Stimulated activated memory B cell treated with anti-CD40 and anti-IgM and Interleukin-4, amounts not matched to agents 10 μg/mL and 1 μg/mL and 100 μg/mL, for 72 hours (primary cell): ENCODE measurements at regions not wholly inside any gene's neighbourhood (a gene's known extent, or its start where the extent isn't known, plus 50 kb on each side); places are given as distances from the start of the nearest gene placed in this dataset.
"Not testable (repeated sequence)": the region's sequence is repeated elsewhere in the genome, so short reads cannot be mapped to it uniquely, and the experiment has no call there.

Experiments used
- ATAC-seq: fragments of 150-1000 bp; cut with Tn5 transposase; 2 replicates; pipeline ENCODE4 v1.10.0; 2021
- H3K27ac Mint-ChIP-seq: one replicate; pipeline ENCODE4 v1.8.0; 2022; ENCODE audit warnings: mild to moderate bottlenecking, mixed read lengths
- H3K27me3 Mint-ChIP-seq: one replicate; pipeline ENCODE4 v1.8.0; 2022; ENCODE audit warnings: mixed read lengths
- H3K36me3 Mint-ChIP-seq: one replicate; pipeline ENCODE4 v1.8.0; 2022; ENCODE audit warnings: mixed read lengths
- H3K4me1 Mint-ChIP-seq: one replicate; pipeline ENCODE4 v1.8.0; 2022; ENCODE audit warnings: mixed read lengths
- H3K4me3 Mint-ChIP-seq: one replicate; pipeline ENCODE4 v1.8.0; 2022; ENCODE audit warnings: mild to moderate bottlenecking, moderate library complexity, mixed read lengths
- H3K9me3 Mint-ChIP-seq: one replicate; pipeline ENCODE4 v1.8.0; 2022; ENCODE audit warnings: mixed read lengths

GRCh38 chr6:163750431-163751031, 336.0 kb downstream of the QKI start:
- H3K27ac Mint-ChIP-seq = no peak overlapping the region
- H3K4me1 Mint-ChIP-seq = peaks cover 8% of the 10 kb centered on the region
- H3K36me3 Mint-ChIP-seq = no peaks in the 10 kb centered on the region
- H3K4me3 Mint-ChIP-seq = no peak overlapping the region
- H3K9me3 Mint-ChIP-seq = peaks cover 8% of the 10 kb centered on the region
- no peak for ATAC-seq
- peaks cover 40% of the 10 kb centered on the region for H3K27me3 Mint-ChIP-seq

- H3K4me3 Mint-ChIP-seq = no peak overlapping the region
- H3K36me3 Mint-ChIP-seq = no peaks in the 10 kb centered on the region
- H3K27ac Mint-ChIP-seq = no peak overlapping the region
- H3K4me1 Mint-ChIP-seq = no peaks in the 10 kb centered on the region
- no peak for ATAC-seq
- H3K9me3 Mint-ChIP-seq = peaks cover 5% of the 10 kb centered on the region
- peaks cover 35% of the 10 kb centered on the region for H3K27me3 Mint-ChIP-seq
Observed at GRCh38 chr6:163748886-163749285, 334.4 kb downstream of the QKI start.

GRCh38 chr6:163748036-163748435, 333.5 kb downstream of the QKI start:
- H3K4me1 Mint-ChIP-seq = no peaks in the 10 kb centered on the region
- H3K27ac Mint-ChIP-seq = no peak overlapping the region
- H3K4me3 Mint-ChIP-seq = no peak overlapping the region
- H3K36me3 Mint-ChIP-seq = no peaks in the 10 kb centered on the region
- peaks cover 35% of the 10 kb centered on the region for H3K27me3 Mint-ChIP-seq
- ATAC-seq = no peak
- H3K9me3 Mint-ChIP-seq = peaks cover 5% of the 10 kb centered on the region

- not testable (repeated sequence) for H3K27ac Mint-ChIP-seq, H3K9me3 Mint-ChIP-seq, H3K36me3 Mint-ChIP-seq
Observed at GRCh38 chr6:163747058-163747457, 332.5 kb downstream of the QKI start.

GRCh38 chr6:163745536-163746400, 331.2 kb downstream of the QKI start:
- Mint-ChIP-seq H3K4me1 (no peaks in the 10 kb centered on the region), H3K4me3 (no peak overlapping the region), H3K9me3 (peaks cover 5% of the 10 kb centered on the region), H3K27ac (no peak overlapping the region), H3K36me3 (no peaks in the 10 kb centered on the region), H3K27me3 (peaks cover 24% of the 10 kb centered on the region)
- ATAC-seq = no peak

More at GRCh38 chr6:163747058-163747457, 332.5 kb downstream of the QKI start:
- not testable (repeated sequence) for H3K4me1 Mint-ChIP-seq, H3K4me3 Mint-ChIP-seq, ATAC-seq
- H3K27me3 Mint-ChIP-seq = peaks cover 26% of the 10 kb centered on the region

GRCh38 chr6:163744256-163744925, 329.9 kb downstream of the QKI start:
- H3K9me3 Mint-ChIP-seq = peaks cover 5% of the 10 kb centered on the region
- no peak overlapping the region for H3K27ac Mint-ChIP-seq
- ATAC-seq = no peak
- no peaks in the 10 kb centered on the region for H3K4me1 Mint-ChIP-seq
- H3K4me3 Mint-ChIP-seq = no peak overlapping the region
- H3K36me3 Mint-ChIP-seq = no peaks in the 10 kb centered on the region
- peaks cover 23% of the 10 kb centered on the region for H3K27me3 Mint-ChIP-seq

GRCh38 chr6:163743796-163744195, 329.3 kb downstream of the QKI start:
- no peak for ATAC-seq
- Mint-ChIP-seq H3K27ac (no peak overlapping the region), H3K9me3 (peaks cover 5% of the 10 kb centered on the region), H3K36me3 (no peaks in the 10 kb centered on the region), H3K27me3 (peaks cover 17% of the 10 kb centered on the region), H3K4me3 (no peak overlapping the region), H3K4me1 (no peaks in the 10 kb centered on the region)

GRCh38 chr6:163741743-163742363, 327.3 kb downstream of the QKI start:
- Mint-ChIP-seq H3K27me3 (peaks cover 9% of the 10 kb centered on the region), H3K9me3 (peaks cover 2% of the 10 kb centered on the region), H3K36me3 (no peaks in the 10 kb centered on the region), H3K4me1 (peaks cover 6% of the 10 kb centered on the region), H3K4me3 (no peak overlapping the region), H3K27ac (no peak overlapping the region)
- no peak for ATAC-seq

GRCh38 chr6:163741342-163741741, 326.8 kb downstream of the QKI start:
- Mint-ChIP-seq H3K4me1 (peaks cover 6% of the 10 kb centered on the region), H3K4me3 (no peak overlapping the region), H3K27me3 (peaks cover 9% of the 10 kb centered on the region), H3K9me3 (no peaks in the 10 kb centered on the region), H3K36me3 (no peaks in the 10 kb centered on the region), H3K27ac (no peak overlapping the region)
- no peak for ATAC-seq

GRCh38 chr6:163739966-163740365, 325.4 kb downstream of the QKI start:
- Mint-ChIP-seq H3K27me3 (no peaks in the 10 kb centered on the region), H3K27ac (no peak overlapping the region), H3K4me3 (no peak overlapping the region), H3K9me3 (no peaks in the 10 kb centered on the region), H3K4me1 (peaks cover 10% of the 10 kb centered on the region), H3K36me3 (no peaks in the 10 kb centered on the region)
- no peak for ATAC-seq

- no peaks in the 10 kb centered on the region for H3K9me3 Mint-ChIP-seq
- no peaks in the 10 kb centered on the region for H3K27me3 Mint-ChIP-seq
- H3K36me3 Mint-ChIP-seq = no peaks in the 10 kb centered on the region
- no peak for ATAC-seq
- H3K4me3 Mint-ChIP-seq = no peak overlapping the region
- no peak overlapping the region for H3K27ac Mint-ChIP-seq
- H3K4me1 Mint-ChIP-seq = peaks cover 13% of the 10 kb centered on the region
Observed at GRCh38 chr6:163739408-163739725, 324.8 kb downstream of the QKI start.

- H3K4me1 Mint-ChIP-seq = peaks cover 13% of the 10 kb centered on the region
- H3K36me3 Mint-ChIP-seq = no peaks in the 10 kb centered on the region
- no peaks in the 10 kb centered on the region for H3K27me3 Mint-ChIP-seq
- H3K27ac Mint-ChIP-seq = no peak overlapping the region
- ATAC-seq = no peak
- H3K4me3 Mint-ChIP-seq = no peak overlapping the region
- H3K9me3 Mint-ChIP-seq = no peaks in the 10 kb centered on the region
Observed at GRCh38 chr6:163738725-163739407, 324.3 kb downstream of the QKI start.

GRCh38 chr6:163738304-163738703, 323.8 kb downstream of the QKI start:
- Mint-ChIP-seq H3K4me3 (no peak overlapping the region), H3K4me1 (peaks cover 13% of the 10 kb centered on the region), H3K9me3 (no peaks in the 10 kb centered on the region), H3K27ac (no peak overlapping the region), H3K36me3 (no peaks in the 10 kb centered on the region), H3K27me3 (no peaks in the 10 kb centered on the region)
- no peak for ATAC-seq

- H3K27ac Mint-ChIP-seq = no peak overlapping the region
- no peaks in the 10 kb centered on the region for H3K9me3 Mint-ChIP-seq
- peaks cover 26% of the 10 kb centered on the region for H3K4me1 Mint-ChIP-seq
- H3K4me3 Mint-ChIP-seq = no peak overlapping the region
- no peaks in the 10 kb centered on the region for H3K36me3 Mint-ChIP-seq
- no peaks in the 10 kb centered on the region for H3K27me3 Mint-ChIP-seq
- ATAC-seq = no peak
Observed at GRCh38 chr6:163735076-163735475, 320.6 kb downstream of the QKI start.

GRCh38 chr6:163733061-163733460, 318.5 kb downstream of the QKI start:
- H3K4me3 Mint-ChIP-seq = no peak overlapping the region
- H3K27ac Mint-ChIP-seq = no peak overlapping the region
- peaks cover 20% of the 10 kb centered on the region for H3K4me1 Mint-ChIP-seq

More at GRCh38 chr6:163733061-163733460, 318.5 kb downstream of the QKI start:
- H3K27me3 Mint-ChIP-seq = no peaks in the 10 kb centered on the region
- no peaks in the 10 kb centered on the region for H3K9me3 Mint-ChIP-seq
- no peaks in the 10 kb centered on the region for H3K36me3 Mint-ChIP-seq
- ATAC-seq = no peak
